DMS53 (cell line): ENCODE measurements at regions not wholly inside any gene's neighbourhood (a gene's known extent, or its start where the extent isn't known, plus 50 kb on each side); places are given as distances from the start of the nearest gene placed in this dataset.
"Not testable (repeated sequence)": the region's sequence is repeated elsewhere in the genome, so short reads cannot be mapped to it uniquely, and the experiment has no call there.

Source experiments
- DNase-seq: peaks from one replicate; lab custom pipeline; 2025; lab: John Stamatoyannopoulos, UW

GRCh38 chr2:147016181-147016580, 828.6 kb upstream of the ACVR2A start:
- no peak for DNase-seq

- DNase-seq, result no peak
Observed at GRCh38 chr2:147015591-147015990, 829.2 kb upstream of the ACVR2A start.

GRCh38 chr2:147013696-147014392, 831.0 kb upstream of the ACVR2A start:
- DNase-seq, result no peak

GRCh38 chr2:147008481-147008880, 836.3 kb upstream of the ACVR2A start:
- peak; percentile 0 for DNase-seq

- DNase-seq, result no peak
Observed at GRCh38 chr2:147006736-147007141, 838.1 kb upstream of the ACVR2A start.

- DNase-seq, result peak; percentile 2
Observed at GRCh38 chr2:147003081-147003480, 841.7 kb upstream of the ACVR2A start.

GRCh38 chr2:147002256-147002655, 842.6 kb upstream of the ACVR2A start:
- no peak for DNase-seq

GRCh38 chr2:147001061-147001460, 843.8 kb upstream of the ACVR2A start:
- no peak for DNase-seq

GRCh38 chr2:147000151-147000550, 844.7 kb upstream of the ACVR2A start:
- DNase-seq, result not testable (repeated sequence)

GRCh38 chr2:146997945-146998344, 846.9 kb upstream of the ACVR2A start:
- DNase-seq, result no peak

- no peak for DNase-seq
Observed at GRCh38 chr2:146997488-146997887, 847.3 kb upstream of the ACVR2A start.

- no peak for DNase-seq
Observed at GRCh38 chr2:146994246-146994645, 850.6 kb upstream of the ACVR2A start.

- no peak for DNase-seq
Observed at GRCh38 chr2:146992466-146992865, 852.4 kb upstream of the ACVR2A start.

GRCh38 chr2:146992057-146992456, 852.8 kb upstream of the ACVR2A start:
- DNase-seq, result no peak

GRCh38 chr2:146990311-146991054, 854.3 kb upstream of the ACVR2A start:
- DNase-seq, result no peak

- no peak for DNase-seq
Observed at GRCh38 chr2:146989741-146990140, 855.1 kb upstream of the ACVR2A start.

GRCh38 chr2:146987996-146988395, 856.8 kb upstream of the ACVR2A start:
- no peak for DNase-seq

- DNase-seq, result no peak
Observed at GRCh38 chr2:146986161-146986560, 858.7 kb upstream of the ACVR2A start.

GRCh38 chr2:146985753-146986152, 859.1 kb upstream of the ACVR2A start:
- no peak for DNase-seq

GRCh38 chr2:146984014-146984413, 860.8 kb upstream of the ACVR2A start:
- no peak for DNase-seq

- no peak for DNase-seq
Observed at GRCh38 chr2:146982393-146982846, 862.4 kb upstream of the ACVR2A start.

- DNase-seq, result no peak
Observed at GRCh38 chr2:146981921-146982320, 862.9 kb upstream of the ACVR2A start.

- DNase-seq, result no peak
Observed at GRCh38 chr2:146979746-146980145, 865.1 kb upstream of the ACVR2A start.
